ENCODE measurements at regions not wholly inside any gene's neighbourhood (a gene's known extent, or its start where the extent isn't known, plus 50 kb on each side); places are given as distances from the start of the nearest gene placed in this dataset.

DNA sequence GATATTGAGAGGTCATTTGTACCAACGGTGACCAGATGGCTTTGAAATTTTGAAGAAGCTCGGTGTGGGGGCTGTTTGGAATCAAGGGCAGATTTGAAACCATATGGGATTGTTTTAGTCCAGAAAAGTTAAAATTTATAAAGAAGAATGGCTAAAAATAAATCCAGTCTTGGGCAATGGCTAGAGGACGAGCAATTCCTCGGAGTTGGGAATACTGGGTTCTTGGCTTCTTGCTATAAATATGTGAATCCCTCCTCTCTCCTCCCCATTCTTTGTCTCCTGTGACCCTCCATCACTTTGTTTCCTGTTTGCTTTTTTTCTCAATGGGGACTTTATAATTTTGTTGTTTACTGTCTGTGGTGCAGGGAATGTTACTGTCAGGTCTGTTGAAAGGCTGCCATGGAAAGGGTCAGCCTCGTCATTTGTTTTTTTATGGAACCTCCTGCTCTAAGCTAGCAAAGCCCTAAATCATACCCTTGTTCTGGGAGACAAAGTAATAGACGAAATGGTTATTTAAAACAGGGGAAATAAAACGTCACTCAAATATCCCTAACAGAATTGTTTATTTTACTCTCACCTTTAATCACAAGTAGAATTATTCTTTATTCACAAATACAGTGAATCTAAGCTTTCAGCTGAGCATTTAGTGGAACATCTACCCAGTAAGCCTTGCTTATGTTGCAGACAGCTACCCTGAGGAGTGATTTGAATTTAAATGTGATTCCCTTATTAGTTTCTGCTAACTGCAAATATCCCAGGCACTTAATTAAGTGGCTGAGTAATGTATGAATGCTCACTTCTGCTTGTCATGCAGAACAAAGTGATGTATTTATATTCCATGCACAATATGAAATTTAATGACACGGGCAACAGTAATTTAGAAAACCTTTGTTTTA is 273.1 kb upstream of the NOVA1 start:
- no peak overlapping the region for H3K27ac ChIP-seq
- no peak overlapping the region for H3K4me3 ChIP-seq
- no peaks in the 10 kb centered on the region for H3K4me1 ChIP-seq
- DNase-seq (ENCODE audit: low spot score): no peak
- TF ChIP-seq, protein P1, sequence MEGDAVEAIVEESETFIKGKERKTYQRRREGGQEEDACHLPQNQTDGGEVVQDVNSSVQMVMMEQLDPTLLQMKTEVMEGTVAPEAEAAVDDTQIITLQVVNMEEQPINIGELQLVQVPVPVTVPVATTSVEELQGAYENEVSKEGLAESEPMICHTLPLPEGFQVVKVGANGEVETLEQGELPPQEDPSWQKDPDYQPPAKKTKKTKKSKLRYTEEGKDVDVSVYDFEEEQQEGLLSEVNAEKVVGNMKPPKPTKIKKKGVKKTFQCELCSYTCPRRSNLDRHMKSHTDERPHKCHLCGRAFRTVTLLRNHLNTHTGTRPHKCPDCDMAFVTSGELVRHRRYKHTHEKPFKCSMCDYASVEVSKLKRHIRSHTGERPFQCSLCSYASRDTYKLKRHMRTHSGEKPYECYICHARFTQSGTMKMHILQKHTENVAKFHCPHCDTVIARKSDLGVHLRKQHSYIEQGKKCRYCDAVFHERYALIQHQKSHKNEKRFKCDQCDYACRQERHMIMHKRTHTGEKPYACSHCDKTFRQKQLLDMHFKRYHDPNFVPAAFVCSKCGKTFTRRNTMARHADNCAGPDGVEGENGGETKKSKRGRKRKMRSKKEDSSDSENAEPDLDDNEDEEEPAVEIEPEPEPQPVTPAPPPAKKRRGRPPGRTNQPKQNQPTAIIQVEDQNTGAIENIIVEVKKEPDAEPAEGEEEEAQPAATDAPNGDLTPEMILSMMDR (IDR thresholded peaks at IDR 0.05): no peak
- H3K27me3 ChIP-seq: no peaks in the 10 kb centered on the region
- H3K36me3 ChIP-seq: no peaks in the 10 kb centered on the region
- H3K9me3 ChIP-seq: no peaks in the 10 kb centered on the region

DNA sequence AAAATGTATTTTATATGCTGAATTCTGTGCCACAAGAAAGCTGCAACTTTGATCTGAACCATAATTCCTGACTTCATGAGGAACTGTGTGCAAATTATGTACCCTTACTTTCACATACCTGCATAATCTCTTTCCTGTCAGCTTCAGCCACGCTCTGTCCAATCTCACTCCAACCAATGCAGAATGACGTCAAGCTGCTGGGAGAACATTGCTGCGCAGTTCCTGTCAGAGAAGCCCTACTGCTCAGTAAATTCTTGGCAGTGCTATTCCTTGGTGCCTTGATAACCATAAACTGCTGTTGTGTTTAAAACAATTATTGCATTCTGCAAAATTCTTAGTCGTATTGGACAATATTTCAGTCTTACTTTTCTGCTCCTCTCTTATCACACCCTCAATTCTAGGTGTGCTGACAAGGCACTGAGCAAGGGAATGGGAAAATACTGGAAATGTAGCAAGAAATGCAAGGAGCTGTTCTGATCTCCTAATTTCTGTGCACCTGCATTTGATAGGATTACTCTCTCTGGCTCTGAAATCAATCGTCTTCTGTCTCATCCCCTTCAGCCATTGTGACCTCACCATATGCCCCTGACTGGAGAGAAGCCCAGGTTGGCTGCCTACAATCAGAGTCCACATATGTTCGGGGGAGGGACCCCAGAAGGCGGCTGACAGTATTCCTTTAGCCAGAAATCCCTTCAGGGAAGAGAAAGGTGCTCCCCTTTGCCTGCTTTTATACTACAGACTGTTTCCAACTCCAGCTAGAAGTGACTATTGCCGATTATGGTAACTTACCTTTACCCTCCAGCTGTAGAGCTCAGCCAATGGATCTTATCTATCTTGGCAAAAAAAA is 274.9 kb upstream of the NOVA1 start:
- H3K27ac ChIP-seq: no peak overlapping the region
- DNase-seq (ENCODE audit: low spot score): peak; percentile 70

DNA sequence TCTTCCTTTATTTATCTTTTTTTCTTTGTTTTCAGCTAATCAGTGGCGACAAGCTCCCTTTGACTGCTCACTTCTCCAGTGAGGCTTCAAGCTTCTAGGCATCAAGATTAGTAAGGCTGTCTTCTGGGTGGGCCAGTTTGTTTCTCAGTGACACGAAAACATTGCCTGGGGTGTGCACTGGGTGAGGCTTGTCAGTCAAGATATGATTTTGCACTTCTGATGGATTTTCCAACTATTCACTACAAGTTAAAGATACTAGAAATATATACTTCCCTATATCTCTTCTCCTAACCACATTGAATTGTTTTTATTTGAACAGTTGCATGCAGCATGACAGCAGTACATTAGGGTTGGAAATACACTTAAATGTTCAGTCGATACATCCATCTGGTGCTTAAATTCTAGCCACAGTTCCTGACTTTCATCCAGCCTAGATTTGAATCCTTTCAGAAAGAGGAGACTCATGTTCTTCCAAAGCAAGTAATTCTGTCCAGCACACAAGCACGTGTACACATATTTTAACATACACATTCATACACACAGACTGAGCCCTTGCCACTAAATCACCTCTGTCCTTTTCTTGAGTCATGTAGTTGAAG is 275.6 kb upstream of the NOVA1 start:
- Histone ChIP-seq H3K36me3 (no peaks in the 10 kb centered on the region), H3K27ac (no peak overlapping the region), H3K27me3 (no peaks in the 10 kb centered on the region), H3K4me3 (no peak overlapping the region), H3K9me3 (no peaks in the 10 kb centered on the region), H3K4me1 (no peaks in the 10 kb centered on the region)
- DNase-seq (ENCODE audit: low spot score): no peak
- TF ChIP-seq, protein P1 (IDR thresholded peaks at IDR 0.05): no peak

More for the DNA sequence above, 274.9 kb upstream of the NOVA1 start:
- Histone ChIP-seq H3K4me1 (no peaks in the 10 kb centered on the region), H3K27me3 (no peaks in the 10 kb centered on the region), H3K9me3 (no peaks in the 10 kb centered on the region), H3K4me3 (no peak overlapping the region), H3K36me3 (no peaks in the 10 kb centered on the region)
- TF ChIP-seq, protein P1 (IDR thresholded peaks at IDR 0.05): no peak

DNA sequence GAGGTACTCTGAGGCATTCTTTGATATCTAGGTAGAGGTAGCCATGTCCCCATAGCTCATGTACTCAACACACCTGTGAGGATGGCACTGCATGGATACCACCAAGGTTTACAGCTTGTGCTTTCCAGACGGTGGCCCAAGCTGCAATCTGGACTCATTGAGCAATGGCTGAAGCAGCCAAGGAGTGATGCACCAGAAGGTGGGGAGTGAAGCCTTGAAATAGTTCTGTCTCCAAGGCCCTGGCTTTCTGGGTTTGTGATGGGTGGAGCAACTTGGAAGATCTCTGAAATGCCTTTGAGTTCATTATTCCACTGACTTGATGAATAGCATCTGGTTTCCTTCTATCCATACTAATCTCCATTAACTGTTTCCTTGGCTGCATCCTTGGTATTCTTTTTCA is 290.0 kb upstream of the NOVA1 start:
- peaks cover 0 to 21% of the 10 kb centered on the region in 2 donors for H3K9me3 ChIP-seq
- TF ChIP-seq, protein P1 (IDR thresholded peaks at IDR 0.05): no peak
- H3K4me1 ChIP-seq: no peaks in the 10 kb centered on the region
- H3K27ac ChIP-seq: peak overlapping the region in 1 of 2 donors; percentile 52
- H3K36me3 ChIP-seq: no peaks in the 10 kb centered on the region
- H3K4me3 ChIP-seq: no peak overlapping the region
- peak; percentile 70 for DNase-seq (ENCODE audit: low spot score)
- no peaks in the 10 kb centered on the region for H3K27me3 ChIP-seq

DNA sequence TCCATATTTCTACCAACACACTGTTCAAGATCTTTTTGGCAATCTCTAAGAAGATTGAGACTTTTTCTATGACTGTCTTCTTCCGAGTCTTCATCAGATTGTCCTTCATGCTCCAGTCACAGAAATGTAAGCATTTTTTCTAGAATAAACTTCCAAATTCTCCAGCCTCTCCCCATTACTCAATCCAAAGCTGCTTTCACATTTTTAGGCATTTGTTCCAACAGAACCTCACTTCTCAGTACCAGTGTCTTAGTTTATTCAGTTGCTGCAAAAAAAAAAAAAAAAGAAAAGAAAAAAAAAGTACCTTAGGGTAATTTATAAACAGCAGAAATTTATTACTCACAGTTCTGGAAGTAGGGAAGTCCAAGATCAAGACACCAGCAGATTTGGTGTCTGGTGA is 290.8 kb upstream of the NOVA1 start:
- Histone ChIP-seq H3K27me3 (no peaks in the 10 kb centered on the region), H3K4me1 (no peaks in the 10 kb centered on the region), H3K27ac (peak overlapping the region in 1 of 2 donors; percentile 52)

More for the DNA sequence above, 290.8 kb upstream of the NOVA1 start:
- peaks cover 0 to 15% of the 10 kb centered on the region in 2 donors for H3K9me3 ChIP-seq
- no peak overlapping the region for H3K4me3 ChIP-seq
- no peaks in the 10 kb centered on the region for H3K36me3 ChIP-seq
- DNase-seq (ENCODE audit: low spot score): no peak
- TF ChIP-seq, protein P1 (IDR thresholded peaks at IDR 0.05): no peak

Measured in right atrium auricular region (tissue), 2 donors.